Islet of Langerhans (tissue), 1 donor: ENCODE measurements at regions not wholly inside any gene's neighbourhood (a gene's known extent, or its start where the extent isn't known, plus 50 kb on each side); places are given as distances from the start of the nearest gene placed in this dataset.
"Not testable (repeated sequence)": the region's sequence is repeated elsewhere in the genome, so short reads cannot be mapped to it uniquely, and the experiment has no call there.

ENCODE experiments used
- FAIRE-seq: peaks from one replicate; lab custom pipeline; 2011; peaks lifted over from hg19 to GRCh38; lab: Jason Lieb, UNC

GRCh38 chr2:4047961-4048891 lies 344.9 kb downstream of the DCDC2C start:
- no peak for FAIRE-seq

- no peak for FAIRE-seq
Observed at GRCh38 chr2:4049463-4049862, 346.1 kb downstream of the DCDC2C start.

- FAIRE-seq = no peak
Observed at GRCh38 chr2:4053769-4054493, 350.6 kb downstream of the DCDC2C start.

DNA sequence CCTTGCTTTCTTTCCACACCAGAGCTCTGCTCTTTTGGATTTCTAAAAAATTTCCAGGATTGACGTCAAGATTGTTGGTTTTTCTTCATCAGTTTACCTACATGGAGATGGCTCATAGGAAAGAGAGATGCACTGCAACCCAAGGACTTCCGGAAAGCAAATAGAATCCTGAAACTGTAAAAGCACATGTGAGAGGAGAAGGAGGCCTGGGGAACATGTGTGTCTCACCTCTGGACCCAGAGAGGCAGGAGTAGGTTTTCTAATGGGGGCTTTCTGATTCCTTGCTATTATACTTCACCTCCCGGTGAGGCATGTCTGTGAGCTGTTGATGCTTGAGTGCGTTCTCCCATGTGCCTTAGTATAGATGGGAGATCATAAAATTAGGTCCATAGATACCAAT lies 362.8 kb downstream of the DCDC2C start:
- no peak for FAIRE-seq

DNA sequence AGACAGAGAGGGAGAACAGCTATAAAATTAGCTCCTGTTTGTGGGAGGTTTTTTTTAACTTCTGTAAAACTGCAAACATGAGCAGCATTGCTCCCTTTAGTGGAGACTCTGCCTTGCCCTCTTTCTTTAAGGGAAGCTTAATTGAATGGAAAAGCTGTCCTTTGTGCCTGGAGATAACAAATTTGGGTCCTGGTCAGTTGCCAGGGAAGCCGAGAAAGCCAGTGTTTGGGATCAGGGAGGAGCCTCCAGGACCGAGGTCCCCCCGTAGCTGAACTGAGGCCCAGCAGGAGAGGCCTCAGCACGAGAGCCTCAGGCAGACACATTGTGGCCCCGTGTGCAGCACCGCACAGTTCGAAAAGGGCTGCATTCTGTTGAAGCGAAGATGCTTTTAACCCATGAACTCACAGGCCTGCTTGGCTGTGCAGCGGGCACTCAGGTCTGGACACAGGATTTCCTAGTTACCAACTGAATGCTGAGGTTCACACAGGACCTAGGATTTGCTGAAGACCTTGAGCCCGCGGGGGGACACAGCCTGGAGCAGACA lies 369.7 kb downstream of the DCDC2C start:
- no peak for FAIRE-seq

- no peak for FAIRE-seq
Observed at GRCh38 chr2:4077017-4077416, 373.6 kb downstream of the DCDC2C start.

GRCh38 chr2:4085186-4085585 lies 381.8 kb downstream of the DCDC2C start:
- FAIRE-seq = no peak

DNA sequence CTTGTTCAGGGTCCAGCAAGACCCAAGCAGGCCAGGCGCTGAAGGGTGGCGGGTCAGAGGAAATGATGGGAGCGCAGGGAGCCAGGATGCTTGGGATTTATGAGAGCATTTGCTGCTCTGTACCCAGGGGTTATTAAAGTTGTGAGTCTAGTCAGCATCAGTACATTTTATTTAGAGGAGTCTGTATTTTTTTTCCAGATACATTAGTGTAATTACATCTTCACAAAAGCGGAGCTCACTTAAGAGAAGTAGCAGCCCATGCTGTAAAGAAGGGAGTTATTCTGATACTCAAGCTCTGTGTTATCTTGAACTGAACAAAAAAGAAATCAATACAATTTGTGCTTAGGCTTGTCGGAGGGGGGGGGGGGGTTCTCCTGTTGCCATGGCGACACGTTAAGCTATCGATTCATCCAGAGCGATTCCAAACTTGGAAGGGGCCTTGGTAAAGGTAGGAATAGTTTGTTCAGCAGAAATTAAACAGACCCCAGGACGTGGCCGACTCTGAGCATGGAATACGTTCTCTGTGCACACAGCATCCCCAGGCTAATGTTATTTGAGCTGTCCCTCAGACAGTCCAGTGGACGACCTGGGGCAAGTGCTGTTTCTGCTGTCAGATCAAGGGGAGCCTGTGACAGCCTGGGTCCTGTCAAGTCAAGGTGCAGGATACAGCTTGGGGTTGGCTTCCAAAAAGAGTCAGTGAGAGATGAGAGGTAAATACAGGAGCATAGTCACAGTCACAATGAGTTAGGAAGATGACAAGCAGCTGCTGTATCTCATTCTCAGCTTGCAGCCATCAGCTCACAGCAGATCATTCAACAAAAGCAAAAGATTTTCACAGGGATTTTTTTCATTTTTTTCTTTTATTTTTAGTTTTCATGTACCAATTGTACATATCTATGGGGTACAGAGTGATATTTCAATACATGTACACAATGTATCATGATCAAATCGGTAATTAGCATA lies 387.6 kb downstream of the DCDC2C start:
- FAIRE-seq = no peak

GRCh38 chr2:4091869-4092268 lies 388.5 kb downstream of the DCDC2C start:
- no peak for FAIRE-seq

- FAIRE-seq = no peak
Observed at GRCh38 chr2:4094743-4095142, 391.4 kb downstream of the DCDC2C start.

DNA sequence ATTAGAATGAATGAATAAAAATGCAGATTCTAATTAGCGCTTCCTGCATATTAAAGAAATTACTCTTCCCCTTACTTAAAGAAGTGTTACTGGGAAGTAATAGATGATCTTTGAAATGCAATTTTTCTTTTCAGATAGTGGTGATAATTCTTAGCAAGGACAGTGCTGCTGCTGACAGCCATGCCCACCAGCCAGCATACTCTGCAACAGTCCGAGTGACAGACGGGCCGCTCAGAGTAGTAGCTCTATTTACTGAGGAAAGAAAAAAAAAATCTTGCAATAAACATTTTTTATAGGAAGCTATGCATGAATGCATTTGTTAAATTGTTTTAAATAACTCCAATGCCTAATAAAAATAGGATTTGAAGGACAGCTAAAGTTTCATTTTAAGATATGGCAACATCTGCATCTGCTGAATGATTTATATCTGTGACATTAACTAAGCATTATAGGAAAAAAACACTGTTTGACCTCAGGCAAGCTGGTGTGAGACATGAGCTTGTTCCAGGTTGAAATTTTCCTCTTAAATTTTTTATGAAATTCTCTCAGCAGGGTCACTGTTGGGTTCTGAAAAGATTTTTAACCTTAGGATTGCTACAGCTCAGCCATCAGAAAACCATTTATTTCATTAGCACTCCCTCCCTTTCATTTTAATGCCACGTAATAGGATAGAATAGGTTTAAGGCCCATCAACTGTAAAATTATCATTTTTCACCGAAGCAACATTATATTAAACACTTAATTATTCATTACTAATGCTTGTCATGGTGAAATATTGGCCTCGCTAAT lies 393.8 kb downstream of the DCDC2C start:
- FAIRE-seq = no peak

GRCh38 chr2:4098137-4098536 lies 394.8 kb downstream of the DCDC2C start:
- FAIRE-seq = no peak

GRCh38 chr2:4101936-4102335 lies 398.6 kb downstream of the DCDC2C start:
- no peak for FAIRE-seq

DNA sequence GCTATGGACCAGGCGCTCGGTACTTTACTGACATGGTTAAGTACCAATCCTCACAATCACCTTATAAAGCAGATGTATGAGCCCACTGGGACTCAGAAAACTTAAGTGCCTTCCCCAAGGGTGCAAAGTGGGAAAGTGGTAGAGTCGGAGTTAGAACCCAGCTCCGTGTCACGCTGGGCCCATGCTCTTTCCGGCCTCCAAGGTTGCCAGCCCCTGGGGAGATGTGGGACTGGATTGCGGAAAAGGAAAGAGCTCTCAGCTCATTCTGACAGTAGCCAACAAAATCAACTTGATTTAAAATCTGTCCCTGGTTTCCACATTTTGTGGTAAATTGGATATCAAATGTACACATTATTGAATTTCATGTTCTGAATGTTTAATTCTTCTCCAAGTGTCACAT lies 403.8 kb downstream of the DCDC2C start:
- FAIRE-seq = no peak

DNA sequence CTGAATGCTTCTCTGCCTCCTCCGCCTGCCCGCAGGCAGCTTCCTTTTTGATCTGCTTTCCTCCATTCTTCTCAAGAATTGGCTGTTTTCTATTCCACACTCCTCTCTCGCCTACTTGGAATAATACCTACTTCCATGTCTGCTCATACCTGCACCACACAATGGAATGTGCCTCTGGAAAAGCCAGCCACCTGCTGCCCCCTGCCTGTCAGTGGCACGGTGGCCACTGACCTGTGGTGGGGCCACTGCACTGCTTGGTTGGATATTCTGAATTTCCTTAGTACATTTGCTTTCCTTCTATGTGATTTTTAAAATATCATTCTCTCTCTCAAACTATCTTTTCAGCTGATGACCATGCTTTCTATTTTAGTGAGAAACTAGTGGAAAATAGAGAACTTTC lies 406.9 kb downstream of the DCDC2C start:
- no peak for FAIRE-seq

GRCh38 chr2:4115435-4115834 lies 412.1 kb downstream of the DCDC2C start:
- not testable (repeated sequence) for FAIRE-seq

DNA sequence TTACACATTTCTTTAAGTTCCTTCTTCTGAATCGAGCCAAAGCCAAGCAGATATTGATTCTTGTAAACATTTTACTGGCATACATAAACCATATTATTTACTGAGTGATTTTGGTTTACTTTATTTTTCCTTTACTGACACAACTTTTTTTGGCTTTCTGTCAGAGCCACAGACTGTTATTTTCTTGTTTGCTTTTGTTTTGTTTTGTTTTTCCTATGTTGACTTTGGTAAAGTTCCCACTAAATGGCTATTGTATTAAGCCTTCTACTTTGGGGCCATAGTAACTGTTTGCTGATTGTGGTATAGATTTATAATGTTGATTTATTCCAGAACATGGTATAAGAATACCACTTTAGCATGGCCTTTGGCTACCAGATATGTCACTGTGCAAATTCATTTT lies 419.4 kb downstream of the DCDC2C start:
- no peak for FAIRE-seq

DNA sequence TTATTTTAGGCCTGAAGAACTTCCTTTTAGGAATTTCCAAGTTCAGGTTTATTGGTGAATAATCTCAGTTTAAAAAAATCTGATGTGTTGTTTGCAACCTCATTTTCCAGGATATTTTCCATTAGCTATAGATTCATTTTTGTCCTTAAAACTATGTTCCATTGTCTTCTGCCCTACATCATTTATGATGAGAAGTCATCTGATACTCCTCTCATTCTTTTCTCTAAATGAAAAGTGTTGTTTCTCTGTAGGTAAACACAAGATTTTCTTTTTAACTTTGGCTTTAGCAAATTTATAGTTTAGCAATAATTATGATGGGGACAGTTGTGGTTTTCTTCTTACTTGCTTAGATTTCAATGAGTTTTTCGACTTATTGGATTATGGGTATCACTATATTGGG lies 427.3 kb downstream of the DCDC2C start:
- FAIRE-seq = no peak

DNA sequence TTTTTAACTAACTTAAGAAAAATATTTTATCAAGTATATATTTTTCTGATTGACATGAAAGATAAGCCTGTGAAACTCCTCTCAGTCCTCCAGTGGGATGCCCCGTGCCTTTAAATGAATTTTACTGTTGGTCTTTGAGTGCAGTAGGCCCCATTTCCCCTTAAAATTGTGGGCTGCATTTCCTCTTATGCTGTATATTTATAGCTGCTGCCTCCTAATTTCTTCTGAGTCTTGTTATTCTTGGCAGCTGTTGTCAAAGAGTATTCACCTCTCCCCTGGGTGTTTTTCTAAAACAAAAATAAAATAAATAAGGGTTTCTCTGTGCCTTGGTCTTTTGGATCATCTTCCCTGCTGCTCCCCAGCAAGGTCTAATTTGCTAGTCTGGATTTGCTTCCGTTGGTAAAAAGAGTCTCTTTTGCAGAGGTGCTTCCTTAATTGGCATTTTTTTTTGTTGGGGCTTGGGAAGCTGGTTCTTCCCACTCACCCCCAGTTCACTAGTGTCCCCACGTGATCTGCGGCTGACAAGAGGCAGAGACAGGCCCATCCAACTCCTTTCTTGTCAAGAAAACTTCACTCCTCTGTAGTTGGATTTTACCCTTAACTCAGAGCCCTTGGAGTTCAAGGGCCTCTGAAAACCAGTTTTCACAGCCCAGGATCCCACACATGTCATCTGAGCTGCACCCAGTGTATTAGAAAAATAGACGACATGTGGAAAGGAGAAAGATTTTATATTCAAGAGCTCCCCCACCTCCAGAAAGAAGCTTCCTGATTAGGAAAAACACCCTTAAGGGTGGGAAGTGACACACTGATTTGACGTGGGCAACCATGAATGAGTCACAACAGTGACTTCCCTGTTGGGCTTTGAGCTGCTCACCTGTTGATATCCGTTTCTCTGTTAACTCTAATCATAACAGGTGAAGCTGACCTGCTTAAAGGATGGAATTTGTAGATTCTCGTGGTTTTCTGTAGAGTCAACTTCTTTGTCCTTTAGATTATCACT lies 431.5 kb downstream of the DCDC2C start:
- no peak for FAIRE-seq

DNA sequence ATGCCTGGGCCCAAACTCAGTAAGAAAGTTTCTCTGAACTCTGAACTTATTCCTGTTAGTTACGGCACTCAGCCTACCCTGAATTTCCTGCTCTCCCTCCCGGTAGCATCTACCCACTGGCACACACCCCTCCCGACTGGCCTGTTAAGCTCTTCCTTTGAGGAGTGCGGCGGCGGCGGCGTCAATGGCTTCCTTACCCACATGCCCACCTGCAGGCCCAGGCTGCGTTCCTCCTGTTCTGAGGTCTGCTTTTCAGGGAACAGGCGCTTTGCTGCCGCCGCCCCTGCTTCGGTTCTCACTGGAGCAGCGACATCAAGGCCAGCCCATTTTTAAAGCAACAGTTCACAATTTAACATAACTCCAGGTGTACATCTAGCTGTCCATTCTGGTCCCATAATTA lies 432.4 kb downstream of the DCDC2C start:
- no peak for FAIRE-seq
